ENCODE measurements at regions not wholly inside any gene's neighbourhood (a gene's known extent, or its start where the extent isn't known, plus 50 kb on each side); places are given as distances from the start of the nearest gene placed in this dataset.

DNA sequence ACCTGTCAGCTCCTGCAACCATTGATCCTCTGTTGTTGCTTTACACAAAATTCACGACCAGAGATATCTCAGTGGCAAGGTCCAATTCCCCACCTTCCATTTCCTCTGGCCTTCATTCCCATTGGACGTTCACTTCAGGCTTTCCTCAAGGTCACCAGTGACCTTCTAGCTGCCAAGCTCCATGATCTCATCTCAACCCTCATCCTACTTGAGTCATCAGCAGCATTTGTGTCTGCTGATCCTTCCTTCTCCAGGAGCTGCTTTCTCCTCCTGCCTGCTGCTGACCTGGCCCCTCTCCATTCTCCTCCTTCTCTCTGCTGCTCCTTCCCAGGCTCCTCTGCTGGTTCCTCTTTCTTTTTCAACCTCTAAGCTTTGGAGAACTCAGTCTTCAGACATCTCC, 66.2 kb upstream of the C10orf90 start:
- in situ Hi-C loops (cut with MboI; ENCODE audit: low sequenced_read_pairs) (loop anchor here (25.0 kb wide), 1 partner anchor 799 kb away; no protein-coding TSS in a partner anchor), dilution Hi-C loops (cut with HindIII; ENCODE audit: low sequenced_read_pairs, unreplicated experiment) (no loop called here), intact Hi-C loops (cut with micrococcal nuclease) (no loop called here)
- ATAC-seq (ENCODE audit: low read depth) (no peak), DNase-seq (no peak)
- POLR2A ChIA-PET (ENCODE audit: unreplicated experiment), result no interaction called here
- Histone ChIP-seq H3K36me3 (ENCODE audit: control insufficient read depth, insufficient read depth, low read length) (no peaks in the 10 kb centered on the region), H2BK20ac (ENCODE audit: low read depth, low read length) (no peak overlapping the region), H3K79me1 (ENCODE audit: low read depth in 1 of 2, low read length in 2 of 2) (no peaks in the 10 kb centered on the region), H3K4ac (ENCODE audit: low read depth, low read length) (no peak overlapping the region), H4K5ac (ENCODE audit: low read depth, low read length) (no peak overlapping the region), H3K23ac (ENCODE audit: low read depth, low read length) (no peak overlapping the region), H3K9me1 (ENCODE audit: insufficient read depth, low read length) (no peaks in the 10 kb centered on the region), H4K91ac (ENCODE audit: insufficient read depth, low read depth, low read length) (no peak overlapping the region), H2AK9ac (replicated peaks; ENCODE audit: low read depth, low read length, poor library complexity) (no peak overlapping the region), H2BK15ac (ENCODE audit: low read depth, low read length) (no peak overlapping the region), H2AK5ac (ENCODE audit: low read depth, low read length) (no peak overlapping the region), H3K27me3 (ENCODE audit: control insufficient read depth, insufficient read depth, low read length) (no peaks in the 10 kb centered on the region), H2BK120ac (ENCODE audit: low read depth, low read length) (no peak overlapping the region), H4K8ac (ENCODE audit: low read depth in 2 of 2, low read length in 2 of 2) (no peak overlapping the region), H3K27ac (ENCODE audit: insufficient read depth, low read length) (no peak overlapping the region), H3K4me3 (ENCODE audit: insufficient read depth, low read depth, low read length) (no peak overlapping the region), H3K9ac (ENCODE audit: low read depth, low read length) (no peak overlapping the region), H2AFZ (replicated peaks; ENCODE audit: low read length, poor library complexity) (no peak overlapping the region), H3K18ac (ENCODE audit: low read depth, low read length) (no peak overlapping the region), H3K9me3 (ENCODE audit: control insufficient read depth, insufficient read depth, low read length) (no peaks in the 10 kb centered on the region), H3K14ac (replicated peaks; ENCODE audit: low read depth, low read length) (no peak overlapping the region), H4K20me1 (ENCODE audit: insufficient read depth, low read length) (no peaks in the 10 kb centered on the region), H3K56ac (ENCODE audit: extremely low read depth, insufficient read depth, low read length) (no peak overlapping the region), H2BK5ac (ENCODE audit: low read depth, low read length, poor library complexity, severe bottlenecking) (no peak overlapping the region), H3K4me2 (ENCODE audit: low read depth, low read length) (no peak overlapping the region), H3K4me1 (ENCODE audit: control insufficient read depth, insufficient read depth, low read length) (no peaks in the 10 kb centered on the region)
- WGBS, 2 experiments (ENCODE audit: extremely low coverage in 2 of 2, insufficient read length in 1 of 2), result 17% methylated on average over 1 of the region's 2 CpGs; no CpG with 5 or more reads in 1 of the 2 experiments
- BruUV-seq (replicated peaks), result no TSS peak
- TF ChIP-seq, protein P1, sequence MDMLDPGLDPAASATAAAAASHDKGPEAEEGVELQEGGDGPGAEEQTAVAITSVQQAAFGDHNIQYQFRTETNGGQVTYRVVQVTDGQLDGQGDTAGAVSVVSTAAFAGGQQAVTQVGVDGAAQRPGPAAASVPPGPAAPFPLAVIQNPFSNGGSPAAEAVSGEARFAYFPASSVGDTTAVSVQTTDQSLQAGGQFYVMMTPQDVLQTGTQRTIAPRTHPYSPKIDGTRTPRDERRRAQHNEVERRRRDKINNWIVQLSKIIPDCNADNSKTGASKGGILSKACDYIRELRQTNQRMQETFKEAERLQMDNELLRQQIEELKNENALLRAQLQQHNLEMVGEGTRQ (IDR thresholded peaks at IDR 0.05; ENCODE audit: low read depth, low read length), result no peak
- no peak for TF ChIP-seq MAFK (IDR thresholded peaks at IDR 0.05; ENCODE audit: low read depth, low read length)
- CTCF ChIA-PET, result no interaction called here

All from IMR-90 (cell line).